Natural killer cell treated with Interleukin-12 subunit alpha and Interleukin-12 subunit beta and Interleukin-15 and Interleukin-18, amount 100 ng/mL, for 72 hours (primary cell): ENCODE measurements at regions not wholly inside any gene's neighbourhood (a gene's known extent, or its start where the extent isn't known, plus 50 kb on each side); places are given as distances from the start of the nearest gene placed in this dataset.
A peak's percentile ranks its signal among the peaks of the same experiment; 100 is the strongest.

ENCODE experiments used
- ATAC-seq, 2 donors: fragments of 150-1000 bp; cut with Tn5 transposase in 1 of 2; sonication (Bioruptor Pico), chemical (Tn5 transposase) in 1 of 2; 2 replicates each; pipeline ENCODE4 v1.10.0; 2021
- DNase-seq: peaks from one replicate; pipeline ENCODE4 v3.0.0; 2022; ENCODE audit warnings: low spot score
- H3K27ac Mint-ChIP-seq, 2 donors: 1 replicate in 1 of 2; 2 replicates in 1 of 2; pipeline ENCODE4 v1.8.0; 2022; ENCODE audit warnings: mixed read lengths in 2 of 2, mild to moderate bottlenecking in 1 of 2, moderate library complexity in 1 of 2
- H3K27me3 Mint-ChIP-seq, 2 donors: 1 replicate in 1 of 2; 2 replicates in 1 of 2; pipeline ENCODE4 v1.8.0; 2022; ENCODE audit warnings: mixed read lengths in 2 of 2
- H3K36me3 Mint-ChIP-seq: one replicate; pipeline ENCODE4 v1.8.0; 2022; ENCODE audit warnings: mixed read lengths
- H3K4me1 Mint-ChIP-seq, 2 donors: 1 replicate in 1 of 2; 2 replicates in 1 of 2; pipeline ENCODE4 v1.8.0; 2022; ENCODE audit warnings: low read depth in 2 of 2, mixed read lengths in 2 of 2, mild to moderate bottlenecking in 1 of 2
- H3K4me3 Mint-ChIP-seq: one replicate; pipeline ENCODE4 v1.8.0; 2022; ENCODE audit warnings: mixed read lengths
- H3K9me3 Mint-ChIP-seq: 2 replicates; pipeline ENCODE4 v1.8.0; 2022; ENCODE audit warnings: mixed read lengths

GRCh38 chr7:156062286-156062685 is 250.0 kb upstream of the SHH start:
- Mint-ChIP-seq H3K36me3 (no peaks in the 10 kb centered on the region), H3K27ac (no peak overlapping the region), H3K4me3 (no peak overlapping the region), H3K4me1 (no peaks in the 10 kb centered on the region), H3K9me3 (peaks cover 7% of the 10 kb centered on the region), H3K27me3 (peaks cover 2 to 12% of the 10 kb centered on the region in 2 donors)
- no peak for DNase-seq
- ATAC-seq: no peak

- Mint-ChIP-seq H3K4me1 (no peaks in the 10 kb centered on the region), H3K9me3 (peaks cover 7% of the 10 kb centered on the region), H3K27ac (no peak overlapping the region), H3K36me3 (no peaks in the 10 kb centered on the region), H3K4me3 (no peak overlapping the region), H3K27me3 (peaks cover 2 to 9% of the 10 kb centered on the region in 2 donors)
- ATAC-seq (no peak), DNase-seq (no peak)
Observed at GRCh38 chr7:156061689-156062255, 249.5 kb upstream of the SHH start.

GRCh38 chr7:156060925-156061324 is 248.7 kb upstream of the SHH start:
- DNase-seq (no peak), ATAC-seq (no peak)
- Mint-ChIP-seq H3K9me3 (peaks cover 7% of the 10 kb centered on the region), H3K4me3 (no peak overlapping the region), H3K36me3 (no peaks in the 10 kb centered on the region), H3K4me1 (no peaks in the 10 kb centered on the region), H3K27me3 (peaks cover under 1 to 2% of the 10 kb centered on the region in 2 donors), H3K27ac (no peak overlapping the region)

GRCh38 chr7:156059369-156059768 is 247.1 kb upstream of the SHH start:
- H3K4me3 Mint-ChIP-seq: no peak overlapping the region
- peaks cover 7% of the 10 kb centered on the region for H3K9me3 Mint-ChIP-seq
- DNase-seq: no peak
- no peaks in the 10 kb centered on the region for H3K36me3 Mint-ChIP-seq
- no peak for ATAC-seq
- no peak overlapping the region for H3K27ac Mint-ChIP-seq
- H3K4me1 Mint-ChIP-seq: no peaks in the 10 kb centered on the region
- no peaks in the 10 kb centered on the region for H3K27me3 Mint-ChIP-seq

- DNase-seq (no peak), ATAC-seq (no peak)
- no peak overlapping the region for H3K27ac Mint-ChIP-seq
- H3K27me3 Mint-ChIP-seq: no peaks in the 10 kb centered on the region
- H3K9me3 Mint-ChIP-seq: peaks cover 7% of the 10 kb centered on the region
- no peaks in the 10 kb centered on the region for H3K36me3 Mint-ChIP-seq
- no peaks in the 10 kb centered on the region for H3K4me1 Mint-ChIP-seq
- no peak overlapping the region for H3K4me3 Mint-ChIP-seq
Observed at GRCh38 chr7:156058248-156058647, 246.0 kb upstream of the SHH start.

GRCh38 chr7:156056534-156056933 is 244.3 kb upstream of the SHH start:
- DNase-seq: no peak
- Mint-ChIP-seq H3K9me3 (peaks cover 7% of the 10 kb centered on the region), H3K27me3 (no peaks in the 10 kb centered on the region), H3K27ac (no peak overlapping the region), H3K4me3 (no peak overlapping the region), H3K4me1 (no peaks in the 10 kb centered on the region), H3K36me3 (no peaks in the 10 kb centered on the region)
- ATAC-seq: no peak

- Mint-ChIP-seq H3K27ac (no peak overlapping the region), H3K4me3 (no peak overlapping the region), H3K9me3 (no peaks in the 10 kb centered on the region), H3K36me3 (no peaks in the 10 kb centered on the region), H3K27me3 (no peaks in the 10 kb centered on the region), H3K4me1 (no peaks in the 10 kb centered on the region)
- ATAC-seq (no peak), DNase-seq (no peak)
Observed at GRCh38 chr7:156055206-156055822, 243.1 kb upstream of the SHH start.

GRCh38 chr7:156051884-156052283 is 239.6 kb upstream of the SHH start:
- Mint-ChIP-seq H3K9me3 (no peaks in the 10 kb centered on the region), H3K4me1 (no peaks in the 10 kb centered on the region), H3K4me3 (no peak overlapping the region), H3K36me3 (no peaks in the 10 kb centered on the region), H3K27ac (no peak overlapping the region), H3K27me3 (no peaks in the 10 kb centered on the region)
- DNase-seq (no peak), ATAC-seq (no peak)

- Mint-ChIP-seq H3K4me1 (no peaks in the 10 kb centered on the region), H3K36me3 (no peaks in the 10 kb centered on the region), H3K27me3 (no peaks in the 10 kb centered on the region), H3K9me3 (no peaks in the 10 kb centered on the region), H3K4me3 (no peak overlapping the region), H3K27ac (no peak overlapping the region)
- DNase-seq: no peak
- no peak for ATAC-seq
Observed at GRCh38 chr7:156050636-156051569, 238.6 kb upstream of the SHH start.

- H3K4me3 Mint-ChIP-seq: no peak overlapping the region
- DNase-seq (no peak), ATAC-seq (no peak)
- no peaks in the 10 kb centered on the region for H3K9me3 Mint-ChIP-seq
- no peak overlapping the region for H3K27ac Mint-ChIP-seq
- H3K4me1 Mint-ChIP-seq: no peaks in the 10 kb centered on the region
- H3K27me3 Mint-ChIP-seq: no peaks in the 10 kb centered on the region
- no peaks in the 10 kb centered on the region for H3K36me3 Mint-ChIP-seq
Observed at GRCh38 chr7:156049366-156049765, 237.1 kb upstream of the SHH start.

- DNase-seq (no peak), ATAC-seq (peak in 1 of 2 donors; percentile 33)
- Mint-ChIP-seq H3K36me3 (no peaks in the 10 kb centered on the region), H3K4me3 (no peak overlapping the region), H3K4me1 (no peaks in the 10 kb centered on the region), H3K9me3 (no peaks in the 10 kb centered on the region), H3K27me3 (no peaks in the 10 kb centered on the region), H3K27ac (no peak overlapping the region)
Observed at GRCh38 chr7:156046031-156046560, 233.8 kb upstream of the SHH start.

- no peak for ATAC-seq
- Mint-ChIP-seq H3K9me3 (no peaks in the 10 kb centered on the region), H3K4me1 (no peaks in the 10 kb centered on the region)
Observed at GRCh38 chr7:156043416-156044178, 231.3 kb upstream of the SHH start.

GRCh38 chr7:156041398-156041797 is 229.1 kb upstream of the SHH start:
- H3K9me3 Mint-ChIP-seq: no peaks in the 10 kb centered on the region
- no peaks in the 10 kb centered on the region for H3K36me3 Mint-ChIP-seq
- no peaks in the 10 kb centered on the region for H3K4me1 Mint-ChIP-seq
- no peak overlapping the region for H3K27ac Mint-ChIP-seq
- no peak overlapping the region for H3K4me3 Mint-ChIP-seq
- no peak for ATAC-seq
- H3K27me3 Mint-ChIP-seq: peaks cover 0 to 3% of the 10 kb centered on the region in 2 donors
- DNase-seq: no peak

More at GRCh38 chr7:156043416-156044178, 231.3 kb upstream of the SHH start:
- no peak for DNase-seq
- Mint-ChIP-seq H3K36me3 (no peaks in the 10 kb centered on the region), H3K27ac (no peak overlapping the region), H3K27me3 (no peaks in the 10 kb centered on the region), H3K4me3 (no peak overlapping the region)
